GM18502 (cell line): ENCODE measurements at regions not wholly inside any gene's neighbourhood (a gene's known extent, or its start where the extent isn't known, plus 50 kb on each side); places are given as distances from the start of the nearest gene placed in this dataset.

Experiments used
- ATAC-seq: cut with Tn5 transposase; IDR thresholded peaks from one replicate; pipeline ENCODE4 v1.9.1; 2021; ENCODE audit warnings: mild to moderate bottlenecking; ENCODE audit not compliant: unreplicated experiment, poor library complexity

- no peak for ATAC-seq
Observed at GRCh38 chr3:151990696-151991376, 117.4 kb downstream of the SUCNR1 start.

DNA sequence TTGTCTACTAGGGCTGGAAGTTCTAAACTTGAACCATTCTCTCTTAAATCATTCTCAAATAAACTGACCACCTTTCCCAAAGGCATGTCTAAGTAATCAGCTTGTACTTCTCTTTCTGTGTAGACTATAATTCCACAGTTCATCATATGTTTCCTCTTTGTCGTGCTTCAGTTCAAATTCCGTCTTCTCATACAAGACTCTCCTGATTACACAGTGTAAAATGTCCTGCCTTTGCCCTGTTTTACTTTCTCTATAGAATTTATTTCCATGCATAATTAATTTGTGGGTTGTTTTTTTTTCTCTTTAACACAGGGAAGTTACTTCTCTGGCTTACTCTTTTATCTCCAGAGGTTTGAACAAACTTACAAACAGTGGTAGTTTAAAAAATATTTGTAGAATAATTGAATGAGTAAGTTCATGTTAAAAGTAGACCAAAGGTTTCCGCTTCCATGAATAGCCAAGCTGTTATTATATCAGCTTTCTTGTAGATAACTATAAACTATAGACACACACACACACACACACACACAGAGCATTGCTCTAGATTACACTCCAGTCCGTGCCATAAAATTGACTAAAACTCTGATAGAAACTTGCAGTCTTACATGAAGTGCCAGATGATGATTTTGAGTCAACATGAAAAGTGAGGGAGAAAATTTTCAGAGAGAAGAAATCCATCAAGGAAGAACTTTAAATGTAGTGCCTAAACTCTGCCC, 119.0 kb downstream of the SUCNR1 start:
- no peak for ATAC-seq

DNA sequence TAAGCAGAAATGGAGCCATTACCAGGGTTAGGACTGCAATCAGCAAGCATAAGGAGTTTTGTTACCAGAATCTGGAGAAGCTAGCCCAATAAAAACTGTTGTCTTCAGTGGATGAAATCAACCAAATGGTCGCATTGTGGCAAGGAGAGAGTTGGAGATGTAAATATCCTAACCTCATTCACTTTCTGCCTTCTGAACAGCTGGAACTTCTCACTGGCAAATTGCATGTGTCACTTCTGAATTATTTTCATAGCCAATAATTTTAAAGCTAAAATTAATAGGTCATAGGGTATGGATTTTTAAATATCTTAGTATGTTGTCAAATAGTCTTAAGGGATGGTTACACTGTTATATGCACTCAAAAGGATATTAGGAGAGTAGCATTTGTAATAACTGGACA, 121.6 kb downstream of the SUCNR1 start:
- no peak for ATAC-seq

DNA sequence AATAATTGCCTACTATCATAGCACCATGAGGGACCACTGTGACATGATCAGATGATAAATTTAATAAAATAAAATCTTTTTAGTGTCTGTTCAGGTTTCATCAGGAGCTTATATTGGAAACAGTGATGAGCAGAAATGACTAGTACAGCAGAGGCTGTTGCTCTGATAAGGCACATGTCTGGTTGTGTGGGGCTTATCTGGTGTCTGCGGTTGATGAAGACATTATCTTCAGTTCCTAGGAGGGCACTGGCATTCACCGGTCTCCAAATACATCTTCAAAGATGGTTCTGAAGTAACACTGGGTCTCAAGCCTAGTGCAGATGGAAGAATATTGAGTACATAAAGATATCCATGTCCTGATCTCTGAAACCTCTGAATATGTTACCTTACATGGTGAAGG, 125.3 kb downstream of the SUCNR1 start:
- no peak for ATAC-seq

GRCh38 chr3:151999936-152000335, 126.5 kb downstream of the SUCNR1 start:
- no peak for ATAC-seq

DNA sequence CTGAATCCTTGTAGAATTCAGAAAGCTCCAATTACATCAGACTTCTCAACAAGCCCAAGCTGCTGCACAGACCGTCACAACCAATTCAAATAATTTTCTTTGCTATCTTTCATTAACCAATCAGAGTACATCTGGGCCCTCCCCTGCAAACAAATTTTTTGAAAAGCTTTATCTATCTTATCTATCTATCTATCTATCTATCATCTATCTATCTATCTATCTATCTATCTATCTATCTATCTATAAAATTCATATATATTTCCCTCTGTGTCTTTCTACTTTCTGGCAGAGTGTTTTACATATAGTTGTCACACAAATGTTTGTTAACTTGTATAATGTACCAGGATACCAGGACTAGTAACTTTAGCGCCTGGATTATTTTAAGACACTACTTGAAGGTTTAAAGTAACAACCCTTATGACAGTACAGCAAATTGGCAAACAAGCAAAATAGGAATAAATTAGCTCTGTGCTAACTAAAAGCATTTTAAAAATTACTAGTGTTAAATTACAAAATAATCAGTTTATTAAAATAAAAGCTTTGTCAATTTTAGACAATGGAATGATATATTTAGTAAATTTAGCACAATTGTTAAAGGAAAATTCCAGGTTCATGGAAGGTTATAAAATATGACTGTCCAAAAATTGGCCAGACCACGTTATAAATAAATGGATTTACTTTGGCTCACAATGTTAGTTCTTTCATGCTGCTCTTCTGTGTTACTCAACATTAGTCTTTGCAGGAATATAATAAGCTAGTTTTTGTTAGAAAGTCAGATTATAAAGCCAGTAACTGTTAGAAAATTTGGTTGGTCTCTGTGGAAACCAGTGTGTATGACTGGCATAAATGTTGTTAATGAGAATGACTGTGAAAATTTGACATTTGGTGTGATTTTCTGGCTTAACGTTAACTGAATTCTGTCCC, 138.6 kb downstream of the SUCNR1 start:
- no peak for ATAC-seq

DNA sequence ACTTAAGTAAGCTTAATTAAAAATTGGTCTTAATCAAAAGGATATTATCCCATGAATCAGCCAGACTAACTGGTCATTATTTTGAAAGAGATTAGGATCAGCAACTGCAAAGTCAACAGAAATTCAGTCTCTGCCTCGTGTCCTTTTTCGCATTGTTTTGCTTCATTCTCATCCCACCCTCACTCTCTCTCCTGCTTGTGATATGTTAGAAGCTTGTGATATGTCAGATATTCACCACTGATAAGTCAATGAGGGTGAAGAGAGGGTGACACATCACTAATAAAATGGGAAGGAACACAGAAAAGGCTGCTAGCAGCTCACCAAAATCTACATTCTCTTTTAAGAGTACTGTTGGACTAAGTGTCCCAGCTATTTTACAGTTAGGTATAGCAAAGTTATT, 146.1 kb downstream of the SUCNR1 start:
- no peak for ATAC-seq

DNA sequence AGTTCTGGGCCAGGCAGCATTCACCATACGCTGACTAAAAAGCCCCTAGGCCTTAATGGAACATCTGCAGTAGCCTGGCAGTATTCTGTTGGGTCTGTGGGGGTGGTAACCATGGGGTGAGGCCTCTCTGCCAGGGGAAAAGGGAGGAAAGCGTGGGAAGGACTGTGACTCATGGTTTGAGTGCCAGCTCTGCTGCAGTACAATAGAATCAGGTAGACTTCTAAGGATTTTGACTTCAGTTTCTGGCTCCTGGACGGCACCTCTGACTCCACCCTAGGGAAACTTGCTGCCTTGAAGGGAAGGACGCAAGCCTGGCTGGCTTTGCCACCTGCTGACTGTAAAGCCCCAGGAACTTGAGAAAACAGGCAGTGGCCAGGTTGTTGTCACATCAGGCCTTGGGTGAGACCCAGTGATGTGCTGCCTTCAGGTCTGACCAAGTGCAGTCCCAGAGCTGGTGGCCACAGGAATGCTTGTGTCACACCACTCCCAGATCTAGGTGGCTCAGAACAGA, 148.6 kb downstream of the SUCNR1 start:
- ATAC-seq: no peak

DNA sequence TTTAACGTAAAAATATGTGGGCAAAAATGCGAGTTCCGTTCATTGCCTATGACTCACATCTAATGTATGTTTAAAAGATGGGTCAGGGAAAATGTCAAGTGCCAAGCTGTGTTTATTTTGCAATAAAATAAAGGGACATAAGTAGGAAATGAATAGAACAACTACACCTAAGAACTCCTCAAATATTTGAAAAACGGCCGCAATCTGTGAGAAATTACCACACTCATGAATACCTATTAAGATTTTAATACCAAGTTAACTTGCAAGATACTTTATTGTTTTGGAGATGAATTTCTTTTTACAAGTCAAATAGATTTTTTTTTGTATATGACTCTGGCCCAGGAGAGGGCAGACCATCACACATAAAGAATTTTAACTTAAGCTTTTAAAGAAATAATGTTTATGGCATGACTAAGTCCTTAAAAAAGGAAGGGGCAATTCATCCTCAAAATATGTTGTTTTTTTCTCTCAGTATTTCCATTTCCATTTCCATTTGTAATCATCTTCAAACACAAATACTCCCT, 152.7 kb downstream of the SUCNR1 start:
- no peak for ATAC-seq

- ATAC-seq: no peak
Observed at GRCh38 chr3:152030320-152030719, 156.9 kb downstream of the SUCNR1 start.

DNA sequence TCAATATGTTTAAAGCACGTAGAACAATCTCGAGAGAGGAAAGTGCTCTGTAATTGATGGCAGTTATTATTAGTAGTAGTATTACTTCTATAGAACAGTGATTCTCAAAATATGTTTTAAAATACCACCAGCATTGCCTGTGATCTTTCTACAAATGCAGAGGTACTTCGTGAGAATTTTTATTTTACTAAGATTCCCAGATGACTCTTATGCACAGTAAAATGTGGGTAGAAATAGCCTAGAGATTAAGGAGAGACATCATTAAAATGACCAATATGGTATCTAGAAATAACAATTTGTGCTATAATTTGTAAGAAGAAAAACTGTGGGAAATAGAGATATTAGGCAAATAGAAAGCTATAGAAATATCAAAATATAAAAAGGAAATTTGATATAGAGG, 157.9 kb downstream of the SUCNR1 start:
- no peak for ATAC-seq

DNA sequence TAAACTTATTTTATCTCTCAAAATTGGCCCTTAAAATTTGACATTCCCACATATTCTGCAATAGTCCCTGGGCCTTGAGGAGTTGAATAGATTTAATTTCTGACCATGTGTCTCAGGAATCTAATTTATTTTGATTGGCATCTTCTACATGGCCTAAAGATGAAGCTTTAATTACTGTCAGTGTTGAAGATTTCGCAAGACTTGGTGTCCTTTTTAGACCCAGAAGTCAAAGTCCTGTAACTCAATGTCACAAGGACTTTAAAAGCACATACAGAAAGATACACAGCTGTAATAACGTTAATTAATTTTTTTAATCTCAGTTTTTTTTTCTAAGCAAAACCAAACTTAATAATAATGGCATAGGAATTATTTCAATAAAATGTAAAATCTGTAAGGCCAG, 163.9 kb downstream of the SUCNR1 start:
- no peak for ATAC-seq

GRCh38 chr3:152037953-152038352, 164.5 kb downstream of the SUCNR1 start:
- ATAC-seq: no peak

- ATAC-seq: no peak
Observed at GRCh38 chr3:152038490-152038889, 165.0 kb downstream of the SUCNR1 start.

- ATAC-seq: peak; percentile 92
Observed at GRCh38 chr3:152039887-152040286, 166.4 kb downstream of the SUCNR1 start.

- peak; percentile 35 for ATAC-seq
Observed at GRCh38 chr3:152040319-152040718, 166.9 kb downstream of the SUCNR1 start.

- ATAC-seq: no peak
Observed at GRCh38 chr3:152043620-152044019, 170.2 kb downstream of the SUCNR1 start.

DNA sequence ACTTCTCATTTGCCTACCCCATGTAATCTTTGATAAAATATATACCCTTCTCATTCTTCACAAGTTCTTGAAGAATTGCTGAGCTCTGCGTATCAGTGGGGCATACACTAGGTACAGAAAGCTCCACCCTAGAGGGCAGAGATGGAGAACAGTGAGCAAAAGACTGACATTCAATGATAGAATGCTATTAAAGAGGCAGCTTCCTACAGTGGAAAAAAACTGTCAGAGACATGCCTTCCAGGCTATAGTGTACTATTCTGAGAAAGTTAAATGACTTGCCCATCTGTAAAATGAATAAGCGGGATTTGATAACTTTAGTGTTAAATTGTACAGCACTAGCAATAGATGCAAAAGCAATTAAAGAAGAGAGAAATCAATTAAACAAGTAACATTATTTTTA, 172.8 kb downstream of the SUCNR1 start:
- no peak for ATAC-seq

DNA sequence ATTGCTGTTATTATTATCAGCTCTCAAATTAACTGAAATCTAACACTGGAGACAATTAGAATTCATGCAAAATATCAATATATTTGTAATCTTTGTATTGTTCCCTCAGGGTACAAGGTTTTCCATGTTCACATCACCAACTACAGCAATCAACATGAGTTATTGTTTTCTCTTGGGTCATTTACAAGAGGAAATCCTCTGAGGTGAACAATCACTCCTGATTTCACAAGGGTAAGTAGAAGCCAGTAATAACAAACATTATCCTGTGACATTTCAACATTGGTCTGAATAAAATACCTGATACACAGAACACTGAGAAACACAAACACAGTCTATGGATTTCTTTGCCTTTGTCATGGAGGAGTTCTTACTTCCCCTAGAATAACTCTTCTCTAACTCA, 174.0 kb downstream of the SUCNR1 start:
- no peak for ATAC-seq

DNA sequence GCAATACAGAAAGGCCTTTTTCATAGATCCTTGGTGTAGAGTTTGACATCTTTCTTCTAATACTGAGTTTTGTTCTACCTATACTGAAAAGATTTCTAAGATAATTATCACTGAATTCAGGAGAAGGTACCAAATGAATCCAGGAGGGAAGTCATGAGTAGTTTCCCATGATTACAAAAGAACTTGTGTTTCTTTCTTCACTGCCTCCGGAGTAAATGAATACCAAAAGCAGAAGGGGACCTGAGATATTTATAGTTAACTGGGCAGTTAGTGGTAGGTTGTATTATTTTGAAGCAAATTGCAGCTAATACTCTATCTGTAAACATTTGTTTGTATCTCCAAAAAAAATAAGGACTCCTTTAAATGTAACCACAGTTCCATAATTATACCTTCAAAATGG, 175.4 kb downstream of the SUCNR1 start:
- ATAC-seq: no peak

DNA sequence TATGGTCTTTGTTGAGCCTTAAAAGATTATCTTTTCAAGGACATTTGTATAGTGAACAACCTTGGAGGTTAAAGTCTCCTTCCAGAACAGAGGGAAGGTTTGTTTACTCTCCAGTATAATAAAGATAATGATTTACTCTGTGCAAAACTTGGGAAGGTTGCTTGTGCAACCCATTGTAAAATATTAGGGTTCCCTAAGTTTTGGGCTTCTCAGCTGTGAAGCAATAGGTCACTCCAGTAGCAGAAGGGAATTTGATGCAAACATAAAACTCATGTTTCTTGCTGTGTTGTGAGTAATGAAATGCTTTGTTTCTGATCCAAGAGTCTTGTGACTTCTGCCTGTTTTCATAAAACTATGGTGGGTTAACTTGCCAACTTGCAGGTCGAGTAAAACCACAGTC, 177.5 kb downstream of the SUCNR1 start:
- no peak for ATAC-seq
